Caco-2 (cell line): ENCODE measurements at regions not wholly inside any gene's neighbourhood (a gene's known extent, or its start where the extent isn't known, plus 50 kb on each side); places are given as distances from the start of the nearest gene placed in this dataset.

ENCODE experiments used
- BruUV-seq: library from RNA; stranded (reverse); fragments of 400-500 nt; replicated peaks from 2 replicates; lab custom pipeline; 2021; lab: Mats Ljungman, UMichigan
- CTCF ChIA-PET: fragments of 300-600 bp; sonication (Branson Sonifier 250); formaldehyde crosslinking; loops from one replicate; lab custom pipeline; 2022; ENCODE audit warnings: antibody characterized with exemption; lab: Charles Lee
- POLR2A ChIA-PET: fragments of 300-600 bp; sonication (Branson Sonifier 250); formaldehyde crosslinking; loops from one replicate; lab custom pipeline; 2022; ENCODE audit warnings: antibody characterized with exemption; lab: Charles Lee
- DNase-seq, 2 experiments: peaks; one replicate each; pipeline versions ENCODE4 v3.0.0 to v3.0.0-alpha.2; 2020 to 2022
- H3K27me3 ChIP-seq: replicated peaks from 2 replicates; pipeline ENCODE4 v1.6.0; 2011; ENCODE audit warnings: low read length; ENCODE audit not compliant: control insufficient read depth, insufficient read depth
- H3K36me3 ChIP-seq: 2 replicates; pipeline ENCODE4 v1.5.1; 2011; ENCODE audit warnings: low read length; ENCODE audit not compliant: control insufficient read depth, insufficient read depth
- H3K4me1 ChIP-seq: fragments of 250-450 bp; sonication (Bioruptor Pico); 2 replicates; pipeline ENCODE4 v1.5.1; 2020; ENCODE audit warnings: mild to moderate bottlenecking
- H3K4me3 ChIP-seq: 2 replicates; pipeline ENCODE4 v1.5.1; 2011; ENCODE audit warnings: low read depth, mild to moderate bottlenecking, control low read depth, low read length
- H3K9me3 ChIP-seq: fragments of 250-450 bp; sonication (Bioruptor Pico); 2 replicates; pipeline ENCODE4 v1.5.1; 2020; ENCODE audit warnings: mild to moderate bottlenecking, moderate library complexity
- H3K27ac Mint-ChIP-seq: one replicate; pipeline ENCODE4 v1.8.0; 2022; ENCODE audit warnings: mixed read lengths; ENCODE audit not compliant: unreplicated experiment
- H3K27me3 Mint-ChIP-seq: one replicate; pipeline ENCODE4 v1.8.0; 2022; ENCODE audit warnings: mixed read lengths; ENCODE audit not compliant: insufficient read depth, unreplicated experiment
- H3K36me3 Mint-ChIP-seq: one replicate; pipeline ENCODE4 v1.8.0; 2022; ENCODE audit warnings: mild to moderate bottlenecking, mixed read lengths; ENCODE audit not compliant: insufficient read depth, unreplicated experiment
- H3K4me1 Mint-ChIP-seq: one replicate; pipeline ENCODE4 v1.8.0; 2022; ENCODE audit warnings: low read depth, mixed read lengths; ENCODE audit not compliant: unreplicated experiment
- H3K4me3 Mint-ChIP-seq: one replicate; pipeline ENCODE4 v1.8.0; 2022; ENCODE audit warnings: mild to moderate bottlenecking, moderate library complexity, mixed read lengths; ENCODE audit not compliant: unreplicated experiment
- H3K9me3 Mint-ChIP-seq: one replicate; pipeline ENCODE4 v1.8.0; 2022; ENCODE audit warnings: mixed read lengths; ENCODE audit not compliant: unreplicated experiment
- CTCF ChIP-seq, 2 experiments: fragments of 200-600 bp in 1 of 2; IDR thresholded peaks; 1 replicate in 1 of 2; 2 replicates in 1 of 2; pipeline versions ENCODE4 v1.5.1 to v1.8.0; 2011 to 2022; ENCODE audit warnings: antibody characterized with exemption in 1 of 2, control low read depth in 1 of 2, inconsistent platforms in 1 of 2, low read depth in 1 of 2, low read length in 1 of 2, mild to moderate bottlenecking in 1 of 2, moderate library complexity in 1 of 2; ENCODE audit not compliant: insufficient read depth in 1 of 2, severe bottlenecking in 1 of 2, unreplicated experiment in 1 of 2
- intact Hi-C: fragments of 100-400 bp; cut with micrococcal nuclease; formaldehyde crosslinking; loops from one replicate; pipeline ENCODE4 v1.10.0; 2022; ENCODE audit not compliant: unreplicated experiment

GRCh38 chr6:16850681-16851026, 89.4 kb upstream of the ATXN1 start:
- ChIA-PET CTCF (no interaction called here), POLR2A (no interaction called here)
- H3K4me3 ChIP-seq = no peak overlapping the region
- no peak for DNase-seq
- BruUV-seq = no TSS peak
- H3K36me3 ChIP-seq = no peaks in the 10 kb centered on the region
- no peaks in the 10 kb centered on the region; the same call in none of the 2 replicates for H3K27me3 ChIP-seq
- no peaks in the 10 kb centered on the region for H3K4me1 ChIP-seq
- Mint-ChIP-seq H3K9me3 (no peaks in the 10 kb centered on the region), H3K36me3 (no peaks in the 10 kb centered on the region), H3K27me3 (peaks cover 5% of the 10 kb centered on the region), H3K4me1 (no peaks in the 10 kb centered on the region), H3K4me3 (no peak overlapping the region), H3K27ac (no peak overlapping the region)
- H3K9me3 ChIP-seq = no peaks in the 10 kb centered on the region
- intact Hi-C loops = no loop called here
- no peak for TF ChIP-seq CTCF (IDR thresholded peaks at IDR 0.05; ENCODE audit: insufficient read depth in 1 of 2, low read depth in 1 of 2, low read length in 1 of 2, severe bottlenecking in 1 of 2, unreplicated experiment in 1 of 2)

GRCh38 chr6:16849988-16850680, 88.9 kb upstream of the ATXN1 start:
- CTCF ChIA-PET = no interaction called here
- Histone ChIP-seq H3K4me3 (no peak overlapping the region), H3K27me3 (no peaks in the 10 kb centered on the region; the same call in none of the 2 replicates), H3K36me3 (no peaks in the 10 kb centered on the region), H3K9me3 (no peaks in the 10 kb centered on the region), H3K4me1 (no peaks in the 10 kb centered on the region)
- Mint-ChIP-seq H3K36me3 (no peaks in the 10 kb centered on the region), H3K9me3 (no peaks in the 10 kb centered on the region), H3K27me3 (peaks cover 5% of the 10 kb centered on the region), H3K27ac (no peak overlapping the region), H3K4me1 (no peaks in the 10 kb centered on the region), H3K4me3 (no peak overlapping the region)
- DNase-seq = no peak
- BruUV-seq = no TSS peak
- no peak for TF ChIP-seq CTCF (IDR thresholded peaks at IDR 0.05; ENCODE audit: insufficient read depth in 1 of 2, low read depth in 1 of 2, low read length in 1 of 2, severe bottlenecking in 1 of 2, unreplicated experiment in 1 of 2)
- intact Hi-C loops = no loop called here
- POLR2A ChIA-PET = no interaction called here

- no peak for DNase-seq
- Mint-ChIP-seq H3K36me3 (no peaks in the 10 kb centered on the region), H3K4me1 (no peaks in the 10 kb centered on the region), H3K9me3 (no peaks in the 10 kb centered on the region), H3K4me3 (no peak overlapping the region), H3K27ac (no peak overlapping the region), H3K27me3 (peaks cover 6% of the 10 kb centered on the region)
- no peaks in the 10 kb centered on the region for H3K9me3 ChIP-seq
- TF ChIP-seq CTCF (IDR thresholded peaks at IDR 0.05; ENCODE audit: insufficient read depth in 1 of 2, low read depth in 1 of 2, low read length in 1 of 2, severe bottlenecking in 1 of 2, unreplicated experiment in 1 of 2) = no peak
- ChIA-PET POLR2A (no interaction called here), CTCF (no interaction called here)
- H3K36me3 ChIP-seq = no peaks in the 10 kb centered on the region
- no peak overlapping the region for H3K4me3 ChIP-seq
- no peaks in the 10 kb centered on the region; the same call in none of the 2 replicates for H3K27me3 ChIP-seq
- H3K4me1 ChIP-seq = no peaks in the 10 kb centered on the region
- BruUV-seq = no TSS peak
- intact Hi-C loops = no loop called here
Measured at GRCh38 chr6:16849280-16849987, 88.2 kb upstream of the ATXN1 start.
